ENCODE measurements at regions not wholly inside any gene's neighbourhood (a gene's known extent, or its start where the extent isn't known, plus 50 kb on each side); places are given as distances from the start of the nearest gene placed in this dataset.

- CTCF ChIA-PET = no interaction called here
- 20% methylated on average over 9 of the region's 9 CpGs for WGBS (ENCODE audit: insufficient coverage, insufficient replicate concordance, low lambda C conversion rate, missing lambda C conversion rate)
- H3K9me3 ChIP-seq (replicated peaks; ENCODE audit: control insufficient read depth, insufficient read depth, low read length) = no peaks in the 10 kb centered on the region
- POLR2A ChIA-PET = interaction anchor here (0.5 kb wide), 1 partner anchor 114 kb away, joined by 3 read pairs; no protein-coding TSS in a partner anchor
- no peaks in the 10 kb centered on the region for H3K36me3 ChIP-seq (ENCODE audit: control insufficient read depth in 2 of 2, insufficient read depth in 2 of 2, low read length in 1 of 2)
- in situ Hi-C loops (cut with MboI) (loop anchor here (10.0 kb wide), 1 partner anchor 185 kb away; no protein-coding TSS in a partner anchor), intact Hi-C loops (cut with micrococcal nuclease; ENCODE audit: unreplicated experiment) (loop anchor here (10.0 kb wide), 1 partner anchor 305 kb away; no protein-coding TSS in a partner anchor)
- TF ChIP-seq NRF1 (conservative IDR thresholded peaks at IDR 0.05; ENCODE audit: low read depth, low read length) = no peak
- TF ChIP-seq CHD1 (IDR thresholded peaks at IDR 0.05; ENCODE audit: low read depth, low read length) = no peak
- no peak for TF ChIP-seq ZSCAN29 (IDR thresholded peaks at IDR 0.05)
- TF ChIP-seq SIN3A (IDR thresholded peaks at IDR 0.05; ENCODE audit: low read depth, low read length) = no peak
- TF ChIP-seq MLLT1 (IDR thresholded peaks at IDR 0.05) = no peak
- TF ChIP-seq FOXK2 (IDR thresholded peaks at IDR 0.05) = no peak
- TF ChIP-seq USF1 (IDR thresholded peaks at IDR 0.05; ENCODE audit: borderline replicate concordance, extremely low read length, insufficient read depth, low read depth, low read length) = no peak
- no peak for TF ChIP-seq ATF7 (IDR thresholded peaks at IDR 0.05; ENCODE audit: low read depth)
- no peak for TF ChIP-seq STAT3 (IDR thresholded peaks at IDR 0.05; ENCODE audit: low read depth, low read length)
- TF ChIP-seq HDGF (IDR thresholded peaks at IDR 0.05) = no peak
- no peak for TF ChIP-seq NFXL1 (IDR thresholded peaks at IDR 0.05; ENCODE audit: borderline replicate concordance)
- no peak for TF ChIP-seq CHD4 (IDR thresholded peaks at IDR 0.05)
- no peak for TF ChIP-seq SMC3 (IDR thresholded peaks at IDR 0.05; ENCODE audit: borderline replicate concordance, low read length)
- no TSS peak for BruUV-seq (replicated peaks)
- no peak for FAIRE-seq
- no peak for DNase-seq (ENCODE audit: low read depth, low spot score)
- H3K27me3 ChIP-seq (replicated peaks in 1 of 2; ENCODE audit: control insufficient read depth in 2 of 2, insufficient read depth in 2 of 2, low read length in 1 of 2) = no peaks in the 10 kb centered on the region; a peak in 1 of 4 replicates
- H2AFZ ChIP-seq (ENCODE audit: control insufficient read depth, low read depth, low read length) = no peak overlapping the region
- H3K4me3 ChIP-seq = no peak overlapping the region
- no peak overlapping the region for H3K4me2 ChIP-seq (ENCODE audit: control insufficient read depth, insufficient read depth)
- no peaks in the 10 kb centered on the region for H3K79me2 ChIP-seq (ENCODE audit: control insufficient read depth, insufficient read depth, low read length)
- SMC1A ChIA-PET (ENCODE audit: uncharacterized antibody, unreplicated experiment) = no interaction called here
- RAD21 ChIA-PET (ENCODE audit: unreplicated experiment) = no interaction called here
- no peak overlapping the region for H3K27ac ChIP-seq (ENCODE audit: control insufficient read depth, insufficient read depth)
- H3K4me1 ChIP-seq (ENCODE audit: control insufficient read depth, insufficient read depth, low read length) = no peaks in the 10 kb centered on the region
- ATAC-seq = no peak
- no peaks in the 10 kb centered on the region for H4K20me1 ChIP-seq (ENCODE audit: control insufficient read depth, insufficient read depth)
- no peak overlapping the region for H3K9ac ChIP-seq (ENCODE audit: control insufficient read depth, insufficient read depth, low read length)
These were observed 60.1 kb upstream of the FAM89A start for GRCh38 chr1:231099996-231100767.

Measured in GM12878 (cell line).